AG10803 (cell line): ENCODE measurements at regions not wholly inside any gene's neighbourhood (a gene's known extent, or its start where the extent isn't known, plus 50 kb on each side); places are given as distances from the start of the nearest gene placed in this dataset.

Source experiments
- DNase-seq: peaks from one replicate; pipeline ENCODE4 v3.0.0; 2010; ENCODE audit warnings: low read depth
- H3K4me3 ChIP-seq: 2 replicates; pipeline ENCODE4 v1.5.1; 2011; ENCODE audit warnings: mild to moderate bottlenecking, low read length, control low read depth
- CTCF ChIP-seq: conservative IDR thresholded peaks from 2 replicates; pipeline ENCODE4 v1.5.1; 2011; ENCODE audit warnings: mild to moderate bottlenecking, low read length, control low read depth, inconsistent platforms

- DNase-seq: no peak
- TF ChIP-seq CTCF: no peak
- no peak overlapping the region for H3K4me3 ChIP-seq
These were observed 385.7 kb upstream of the MMS22L start for GRCh38 chr6:97668716-97669115.

- no peak for TF ChIP-seq CTCF
- peak overlapping the region; percentile 46 for H3K4me3 ChIP-seq
These were observed 386.4 kb upstream of the MMS22L start for GRCh38 chr6:97669191-97670031.

GRCh38 chr6:97674802-97675201, 391.8 kb upstream of the MMS22L start:
- no peak overlapping the region for H3K4me3 ChIP-seq
- no peak for TF ChIP-seq CTCF
- DNase-seq: peak; percentile 91

More at GRCh38 chr6:97669191-97670031, 386.4 kb upstream of the MMS22L start:
- peak; percentile 25 for DNase-seq

GRCh38 chr6:97677626-97678025, 394.6 kb upstream of the MMS22L start:
- no peak for DNase-seq
- no peak for TF ChIP-seq CTCF
- H3K4me3 ChIP-seq: no peak overlapping the region

- DNase-seq: no peak
- TF ChIP-seq CTCF: no peak
- H3K4me3 ChIP-seq: no peak overlapping the region
These were observed 404.9 kb upstream of the MMS22L start for GRCh38 chr6:97687916-97688315.

- H3K4me3 ChIP-seq: no peak overlapping the region
- TF ChIP-seq CTCF: no peak
- DNase-seq: no peak
These were observed 406.2 kb upstream of the MMS22L start for GRCh38 chr6:97689078-97689754.

- TF ChIP-seq CTCF: no peak
- peak; percentile 66 for DNase-seq
These were observed 414.4 kb upstream of the MMS22L start for GRCh38 chr6:97697456-97697855.

More at GRCh38 chr6:97697456-97697855, 414.4 kb upstream of the MMS22L start:
- no peak overlapping the region for H3K4me3 ChIP-seq
